Neuronal stem cell (in vitro differentiated cells): ENCODE measurements at regions not wholly inside any gene's neighbourhood (a gene's known extent, or its start where the extent isn't known, plus 50 kb on each side); places are given as distances from the start of the nearest gene placed in this dataset.
A peak's percentile ranks its signal among the peaks of the same experiment; 100 is the strongest.

Experiments
- DNase-seq: peaks from one replicate; pipeline ENCODE4 v3.0.0-alpha.2; 2013; ENCODE audit warnings: low spot score
- H2AFZ ChIP-seq: one replicate; pipeline ENCODE4 v1.6.1; 2013; ENCODE audit warnings: mild to moderate bottlenecking, low read length, inconsistent platforms
- H2AK5ac ChIP-seq: 2 replicates; pipeline ENCODE4 v1.6.1; 2013; ENCODE audit warnings: low read depth, mild to moderate bottlenecking, inconsistent platforms, low read length, moderate library complexity, mixed read lengths
- H2BK120ac ChIP-seq: 2 replicates; pipeline ENCODE4 v1.6.1; 2013; ENCODE audit warnings: low read depth, mild to moderate bottlenecking, inconsistent platforms, low read length, moderate library complexity, mixed read lengths
- H2BK12ac ChIP-seq: one replicate; pipeline ENCODE4 v1.6.1; 2013; ENCODE audit warnings: low read length, inconsistent platforms
- H2BK15ac ChIP-seq: 2 replicates; pipeline ENCODE4 v1.6.1; 2013; ENCODE audit warnings: mild to moderate bottlenecking, low read length, inconsistent platforms, mixed read lengths
- H2BK5ac ChIP-seq: one replicate; pipeline ENCODE4 v1.6.1; 2013; ENCODE audit warnings: inconsistent platforms, mild to moderate bottlenecking, low read length, moderate library complexity
- H3K14ac ChIP-seq: one replicate; pipeline ENCODE4 v1.6.1; 2013; ENCODE audit warnings: low read length, inconsistent platforms
- H3K18ac ChIP-seq: 2 replicates; pipeline ENCODE4 v1.6.1; 2013; ENCODE audit warnings: low read length, inconsistent platforms
- H3K23ac ChIP-seq: 2 replicates; pipeline ENCODE4 v1.6.1; 2013; ENCODE audit warnings: low read depth, mild to moderate bottlenecking, mixed read lengths, low read length, inconsistent platforms; ENCODE audit not compliant: poor library complexity
- H3K27ac ChIP-seq: replicated peaks from 3 replicates; pipeline ENCODE4 v1.5.1; 2013; ENCODE audit warnings: low read length, inconsistent platforms
- H3K27me3 ChIP-seq, 3 experiments: 2 replicates each; pipeline ENCODE4 v1.6.1; 2013; ENCODE audit warnings: low read length in 3 of 3, mild to moderate bottlenecking in 2 of 3, inconsistent platforms in 1 of 3, low read depth in 1 of 3, mixed read lengths in 1 of 3, moderate library complexity in 1 of 3; ENCODE audit not compliant: control insufficient read depth in 3 of 3, insufficient read depth in 3 of 3
- H3K36me3 ChIP-seq, 2 donors: replicated peaks in 1 of 2; 2 replicates each; pipeline ENCODE4 v1.6.1; 2013; ENCODE audit warnings: low read length in 2 of 2; ENCODE audit not compliant: control insufficient read depth in 2 of 2, insufficient read depth in 2 of 2
- H3K4ac ChIP-seq: 2 replicates; pipeline ENCODE4 v1.6.1; 2013; ENCODE audit warnings: inconsistent platforms, mild to moderate bottlenecking, low read length, moderate library complexity
- H3K4me1 ChIP-seq, 2 donors: 1 replicate in 1 of 2; 2 replicates in 1 of 2; pipeline ENCODE4 v1.6.1; 2013; ENCODE audit warnings: low read length in 2 of 2, low read depth in 1 of 2; ENCODE audit not compliant: control insufficient read depth in 2 of 2, insufficient read depth in 1 of 2
- H3K4me2 ChIP-seq: one replicate; pipeline ENCODE4 v1.6.1; 2013; ENCODE audit warnings: mild to moderate bottlenecking, low read length, inconsistent platforms; ENCODE audit not compliant: insufficient read depth, poor library complexity, severe bottlenecking
- H3K4me3 ChIP-seq, 2 donors: 2 replicates each; pipeline ENCODE4 v1.5.1; 2013; ENCODE audit warnings: low read length in 2 of 2, mild to moderate bottlenecking in 2 of 2, inconsistent platforms in 1 of 2, moderate library complexity in 1 of 2
- H3K79me1 ChIP-seq: one replicate; pipeline ENCODE4 v1.6.1; 2013; ENCODE audit warnings: low read depth, mild to moderate bottlenecking, inconsistent platforms, low read length, moderate library complexity
- H3K9ac ChIP-seq: one replicate; pipeline ENCODE4 v1.6.1; 2013; ENCODE audit warnings: mild to moderate bottlenecking, low read depth, low read length, inconsistent platforms; ENCODE audit not compliant: poor library complexity
- H3K9me3 ChIP-seq, 2 donors: replicated peaks in 1 of 2; 2 replicates each; pipeline versions ENCODE3 to v1.6.1; 2013; ENCODE audit warnings: low read length in 2 of 2, mild to moderate bottlenecking in 2 of 2, inconsistent platforms in 1 of 2, low read depth in 1 of 2, mixed read lengths in 1 of 2, moderate library complexity in 1 of 2; ENCODE audit not compliant: control insufficient read depth in 2 of 2, insufficient read depth in 1 of 2
- H4K8ac ChIP-seq: one replicate; pipeline ENCODE4 v1.6.1; 2013; ENCODE audit warnings: low read depth, mild to moderate bottlenecking, inconsistent platforms, low read length, moderate library complexity
- H4K91ac ChIP-seq: one replicate; pipeline ENCODE4 v1.6.1; 2013; ENCODE audit warnings: low read length, low read depth, mild to moderate bottlenecking, inconsistent platforms; ENCODE audit not compliant: poor library complexity
- WGBS, 2 donors: extraction: QIAGEN DNeasy Blood & Tissue Kit; methylation state at CpG; one replicate each; pipeline ENCODE4 v1.1.7; 2013; ENCODE audit warnings: missing lambda C conversion rate in 2 of 2, mixed read lengths in 1 of 2; ENCODE audit not compliant: insufficient read length in 2 of 2, insufficient replicate concordance in 1 of 2; ENCODE audit errors: extremely low coverage in 2 of 2; 5-methylcytosine and 5-hydroxymethylcytosine counted together

- Histone ChIP-seq H2BK120ac (no peak overlapping the region), H3K27ac (no peak overlapping the region), H3K14ac (no peak overlapping the region), H2AFZ (no peak overlapping the region), H3K79me1 (no peaks in the 10 kb centered on the region), H3K23ac (no peak overlapping the region), H2BK15ac (no peak overlapping the region), H4K8ac (no peak overlapping the region), H3K9ac (no peak overlapping the region), H2BK5ac (no peak overlapping the region), H3K4me1 (no peaks in the 10 kb centered on the region), H3K36me3 (no peaks in the 10 kb centered on the region), H3K9me3 (no peaks in the 10 kb centered on the region), H3K27me3 (no peaks in the 10 kb centered on the region), H3K4ac (no peak overlapping the region), H2BK12ac (no peak overlapping the region), H2AK5ac (no peak overlapping the region), H3K18ac (no peak overlapping the region), H3K4me2 (no peak overlapping the region), H3K4me3 (no peak overlapping the region), H4K91ac (no peak overlapping the region)
- WGBS, 2 donors, result no CpG with 5 or more reads among the region's 2 CpGs
- DNase-seq, result no peak
Measured at GRCh38 chr6:61217714-61218113, 1068.3 kb downstream of the KHDRBS2 start.

GRCh38 chr6:61210549-61210948, 1075.5 kb downstream of the KHDRBS2 start:
- Histone ChIP-seq H3K36me3 (no peaks in the 10 kb centered on the region), H2AK5ac (no peak overlapping the region), H2BK5ac (no peak overlapping the region), H3K9ac (no peak overlapping the region), H3K4me2 (no peak overlapping the region), H4K8ac (no peak overlapping the region), H3K79me1 (no peaks in the 10 kb centered on the region), H2AFZ (no peak overlapping the region), H3K4me3 (no peak overlapping the region), H2BK120ac (no peak overlapping the region), H3K18ac (no peak overlapping the region), H3K4me1 (no peaks in the 10 kb centered on the region), H2BK12ac (no peak overlapping the region), H3K14ac (no peak overlapping the region), H4K91ac (no peak overlapping the region), H2BK15ac (no peak overlapping the region), H3K4ac (no peak overlapping the region), H3K27me3 (no peaks in the 10 kb centered on the region), H3K23ac (no peak overlapping the region), H3K27ac (no peak overlapping the region), H3K9me3 (peaks cover 0 to 2% of the 10 kb centered on the region in 2 donors)
- WGBS, 2 donors, result no CpG with 5 or more reads among the region's 1 CpG
- DNase-seq, result no peak

- no peak overlapping the region for H2BK12ac ChIP-seq
- no peaks in the 10 kb centered on the region for H3K4me1 ChIP-seq
- H2BK15ac ChIP-seq, result no peak overlapping the region
- H3K4ac ChIP-seq, result no peak overlapping the region
- no peak overlapping the region for H3K4me2 ChIP-seq
- DNase-seq, result no peak
- no peak overlapping the region for H3K18ac ChIP-seq
- H3K36me3 ChIP-seq, result no peaks in the 10 kb centered on the region
- H2BK120ac ChIP-seq, result no peak overlapping the region
- no peak overlapping the region for H3K27ac ChIP-seq
- H3K9me3 ChIP-seq, result peaks cover 7 to 12% of the 10 kb centered on the region in 2 donors
- no CpG with 5 or more reads among the region's 1 CpG for WGBS, 2 donors
- H4K8ac ChIP-seq, result no peak overlapping the region
- H4K91ac ChIP-seq, result no peak overlapping the region
- peak overlapping the region; percentile 96 for H3K14ac ChIP-seq
- no peak overlapping the region for H2AK5ac ChIP-seq
- H3K79me1 ChIP-seq, result no peaks in the 10 kb centered on the region
- H3K9ac ChIP-seq, result no peak overlapping the region
- H3K23ac ChIP-seq, result no peak overlapping the region
- H2AFZ ChIP-seq, result no peak overlapping the region
- H2BK5ac ChIP-seq, result no peak overlapping the region
- H3K4me3 ChIP-seq, result peak overlapping the region in 1 of 2 donors; percentile 63
- H3K27me3 ChIP-seq, result no peaks in the 10 kb centered on the region
Measured at GRCh38 chr6:61203966-61204496, 1082.0 kb downstream of the KHDRBS2 start.

- Histone ChIP-seq H3K27ac (no peak overlapping the region), H3K27me3 (no peaks in the 10 kb centered on the region), H4K91ac (no peak overlapping the region), H3K18ac (no peak overlapping the region), H3K9me3 (peaks cover 7 to 12% of the 10 kb centered on the region in 2 donors), H3K14ac (no peak overlapping the region), H2BK15ac (no peak overlapping the region), H2AK5ac (no peak overlapping the region), H3K4me1 (no peaks in the 10 kb centered on the region), H4K8ac (no peak overlapping the region), H3K79me1 (no peaks in the 10 kb centered on the region), H2BK120ac (no peak overlapping the region), H3K4me2 (no peak overlapping the region), H3K9ac (no peak overlapping the region), H2BK12ac (no peak overlapping the region), H2BK5ac (no peak overlapping the region), H3K4me3 (no peak overlapping the region), H3K36me3 (no peaks in the 10 kb centered on the region), H3K23ac (no peak overlapping the region), H3K4ac (no peak overlapping the region), H2AFZ (no peak overlapping the region)
- no CpG with 5 or more reads among the region's 4 CpGs for WGBS, 2 donors
- DNase-seq, result no peak
Measured at GRCh38 chr6:61200444-61200843, 1085.6 kb downstream of the KHDRBS2 start.
